BJ (cell line): ENCODE measurements at regions not wholly inside any gene's neighbourhood (a gene's known extent, or its start where the extent isn't known, plus 50 kb on each side); places are given as distances from the start of the nearest gene placed in this dataset.

Experiments used
- CTCF ChIA-PET: fragments of 350-600 bp; formaldehyde crosslinking; extraction: SDS; loops from one replicate; lab custom pipeline; 2021; ENCODE audit warnings: antibody characterized with exemption, inconsistent platforms; lab: Yijun Ruan, JAX
- POLR2A ChIA-PET: fragments of 300-600 bp; sonication (Branson Sonifier 250); formaldehyde crosslinking; extraction: SDS; loops from one replicate; lab custom pipeline; 2021; ENCODE audit warnings: antibody characterized with exemption; lab: Charles Lee
- DNase-seq: peaks from one replicate; pipeline ENCODE4 v3.0.0-alpha.2; 2011; ENCODE audit warnings: low read depth
- H3K27me3 ChIP-seq: 2 replicates; pipeline ENCODE4 v1.6.0; 2011; ENCODE audit warnings: low read length; ENCODE audit not compliant: control insufficient read depth, insufficient read depth
- H3K36me3 ChIP-seq: 2 replicates; pipeline ENCODE4 v1.5.1; 2011; ENCODE audit warnings: low read length; ENCODE audit not compliant: control insufficient read depth, insufficient read depth
- H3K4me3 ChIP-seq: 2 replicates; pipeline ENCODE4 v1.5.1; 2011; ENCODE audit warnings: low read depth, mild to moderate bottlenecking, control low read depth, low read length
- CTCF ChIP-seq: IDR thresholded peaks from 2 replicates; pipeline ENCODE4 v1.5.1; 2011; ENCODE audit warnings: low read depth, mild to moderate bottlenecking, control low read depth, inconsistent platforms, low read length, moderate library complexity; ENCODE audit not compliant: insufficient read depth

DNA sequence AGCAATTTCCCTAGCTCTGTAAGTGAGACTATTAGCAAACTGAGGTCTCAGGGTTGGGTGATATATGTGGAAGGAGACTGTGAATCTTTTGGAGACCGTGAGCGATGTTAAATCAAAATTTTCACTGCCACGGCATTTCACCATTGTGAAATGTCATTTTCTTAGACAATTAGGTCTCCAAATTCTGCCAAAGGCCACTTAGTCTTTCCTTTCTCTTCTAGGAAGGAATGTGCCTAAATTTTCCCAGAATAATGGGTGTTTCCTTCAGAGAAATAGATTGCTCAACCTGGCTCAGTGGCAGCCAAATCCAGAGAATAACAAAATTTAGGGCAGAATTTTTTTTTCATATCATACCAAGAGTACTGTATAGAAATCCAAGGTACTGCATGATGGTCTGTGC, 64.5 kb upstream of the SCEL start:
- no peak for DNase-seq
- H3K27me3 ChIP-seq: no peaks in the 10 kb centered on the region
- CTCF ChIA-PET: no interaction called here
- POLR2A ChIA-PET: no interaction called here
- no peaks in the 10 kb centered on the region for H3K36me3 ChIP-seq
- no peak for TF ChIP-seq CTCF
- no peak overlapping the region for H3K4me3 ChIP-seq

DNA sequence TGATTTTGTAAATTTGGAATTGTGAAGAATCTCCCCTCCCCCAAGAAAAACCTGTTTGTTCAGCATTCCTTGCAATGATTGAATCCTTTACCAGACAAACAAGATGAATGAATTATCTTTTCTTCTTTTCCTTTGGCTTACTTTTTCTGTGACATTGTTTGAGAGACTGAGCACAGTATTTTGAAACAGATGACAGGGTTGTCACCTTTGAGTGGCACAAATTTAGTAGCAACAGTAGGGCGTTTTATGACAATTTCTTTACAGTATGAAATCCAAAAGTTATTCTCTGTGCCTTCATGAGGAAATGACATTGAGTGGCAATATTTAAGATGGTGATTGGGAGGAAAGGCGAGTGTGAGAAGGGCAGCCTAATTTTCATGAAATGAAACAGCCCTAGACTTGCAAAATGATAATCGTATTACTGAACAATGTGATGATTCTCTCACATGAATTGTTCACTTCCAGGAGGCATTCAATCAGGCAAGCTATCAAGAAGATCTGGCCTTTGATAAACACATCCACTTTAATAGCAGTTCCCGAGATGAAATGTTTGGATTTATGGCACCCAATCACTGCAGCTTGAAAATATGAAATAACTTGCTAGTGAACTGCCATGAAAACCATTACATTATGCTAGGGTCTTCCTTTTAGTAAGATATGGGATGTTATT, 68.6 kb upstream of the SCEL start:
- ChIA-PET CTCF (no interaction called here), POLR2A (no interaction called here)
- Histone ChIP-seq H3K36me3 (no peaks in the 10 kb centered on the region), H3K27me3 (no peaks in the 10 kb centered on the region), H3K4me3 (no peak overlapping the region)
- DNase-seq: no peak
- no peak for TF ChIP-seq CTCF

- ChIA-PET CTCF (interaction anchor here (0.7 to 2.0 kb wide), 3 partner anchors 11 to 144 kb away, joined by 3 to 6 read pairs (median 3); no protein-coding TSS in a partner anchor), POLR2A (no interaction called here)
- TF ChIP-seq CTCF: no peak
- no peak for DNase-seq
- Histone ChIP-seq H3K4me3 (no peak overlapping the region), H3K27me3 (no peaks in the 10 kb centered on the region), H3K36me3 (no peaks in the 10 kb centered on the region)
Measured at GRCh38 chr13:77465603-77466195, 69.8 kb upstream of the SCEL start.

GRCh38 chr13:77460195-77460594, 75.3 kb upstream of the SCEL start:
- no peaks in the 10 kb centered on the region for H3K36me3 ChIP-seq
- no peak for DNase-seq
- ChIA-PET CTCF (no interaction called here), POLR2A (no interaction called here)
- no peak overlapping the region for H3K4me3 ChIP-seq
- no peaks in the 10 kb centered on the region; the same call in 1 of the 2 replicates for H3K27me3 ChIP-seq
- no peak for TF ChIP-seq CTCF

DNA sequence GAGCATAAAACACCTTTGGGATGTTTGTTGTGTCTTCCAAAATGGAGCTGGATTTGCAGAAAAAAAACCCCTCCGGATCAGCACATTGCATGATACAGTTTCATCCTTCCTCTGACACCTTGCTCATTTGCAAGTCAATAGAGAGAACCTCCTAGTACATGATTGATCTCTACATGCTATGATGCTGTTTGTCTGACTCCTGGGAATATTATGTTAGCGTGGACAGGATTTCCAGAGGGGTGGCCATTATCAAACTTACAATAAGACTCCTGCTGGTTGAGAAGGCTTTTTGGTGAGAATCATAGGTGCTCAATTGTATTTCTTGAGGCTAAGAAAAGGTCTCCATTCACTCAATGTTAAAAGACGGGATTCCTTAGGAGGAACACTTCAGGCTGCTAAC, 75.9 kb upstream of the SCEL start:
- Histone ChIP-seq H3K4me3 (no peak overlapping the region), H3K27me3 (no peaks in the 10 kb centered on the region; the same call in 1 of the 2 replicates), H3K36me3 (no peaks in the 10 kb centered on the region)
- ChIA-PET POLR2A (no interaction called here), CTCF (no interaction called here)
- TF ChIP-seq CTCF: no peak
- DNase-seq: no peak
